HCT116 (cell line): ENCODE measurements at regions not wholly inside any gene's neighbourhood (a gene's known extent, or its start where the extent isn't known, plus 50 kb on each side); places are given as distances from the start of the nearest gene placed in this dataset.

Source experiments
- ATAC-seq: fragments of 200-7000 bp; cut with Tn5 transposase; 2 replicates; pipeline ENCODE4 v1.9.1; 2020; ENCODE audit warnings: mild to moderate bottlenecking, moderate library complexity
- BruUV-seq: library from RNA; stranded (reverse); fragments of 400-500 nt; replicated peaks from 2 replicates; lab custom pipeline; 2021; lab: Mats Ljungman, UMichigan
- CTCF ChIA-PET: fragments of 300-600 bp; sonication (Branson Sonifier 250); formaldehyde crosslinking; loops from one replicate; lab custom pipeline; 2021; ENCODE audit warnings: antibody characterized with exemption; lab: Charles Lee
- POLR2A ChIA-PET: fragments of 300-600, 350-600 bp; sonication (Branson Sonifier 250); formaldehyde crosslinking; loops from one replicate; lab custom pipeline; 2021; ENCODE audit warnings: antibody characterized with exemption; lab: Charles Lee
- RAD21 ChIA-PET, 2 experiments: fragments of 300-600 bp; sonication (Branson Sonifier 250); formaldehyde crosslinking; loops; one replicate each; lab custom pipeline; 2023; ENCODE audit warnings: low total read pairs in 2 of 2; ENCODE audit not compliant: uncharacterized antibody in 2 of 2, unreplicated experiment in 2 of 2, low non-redundant PET in 1 of 2; lab: Charles Lee
- DNase-seq: peaks from one replicate; pipeline ENCODE4 v3.0.0-alpha.2; 2010; ENCODE audit warnings: low read depth, low spot score
- H2AFZ ChIP-seq: fragments of 200-600 bp; shearing (Covaris generic), sonication (generic); 2 replicates; pipeline ENCODE4 v1.6.1; 2017; ENCODE audit warnings: low read depth, mixed run types, mixed read lengths, antibody characterized with exemption, low read length; ENCODE audit not compliant: poor library complexity, severe bottlenecking
- H3K27ac ChIP-seq: 2 replicates; pipeline ENCODE4 v1.5.1; 2012; ENCODE audit warnings: low read depth, low read length
- H3K27me3 ChIP-seq: fragments of 200-600 bp; sonication (generic); 2 replicates; pipeline ENCODE4 v1.6.1; 2016; ENCODE audit warnings: mixed run types, low read length, mixed read lengths; ENCODE audit not compliant: insufficient read depth
- H3K36me3 ChIP-seq, 2 experiments: fragments of 200-500 bp in 1 of 2; fragments of 200-600 bp in 1 of 2; sonication (Bioruptor generic) in 1 of 2; sonication (generic) in 1 of 2; 2 replicates each; pipeline versions ENCODE4 v1.5.1 to v1.6.1; 2014 to 2016; ENCODE audit warnings: low read length in 2 of 2, inconsistent platforms in 1 of 2, mixed read lengths in 1 of 2, mixed run types in 1 of 2; ENCODE audit not compliant: insufficient read depth in 2 of 2, control insufficient read depth in 1 of 2
- H3K4me1 ChIP-seq, 2 experiments: fragments of 200-600 bp in 1 of 2; sonication (generic) in 1 of 2; 2 replicates each; pipeline versions ENCODE4 v1.5.1 to v1.6.1; 2012 to 2017; ENCODE audit warnings: low read length in 2 of 2, inconsistent platforms in 1 of 2, mild to moderate bottlenecking in 1 of 2, mixed read lengths in 1 of 2, mixed run types in 1 of 2, moderate library complexity in 1 of 2; ENCODE audit not compliant: insufficient read depth in 2 of 2, control insufficient read depth in 1 of 2
- H3K4me2 ChIP-seq: fragments of 200-600 bp; sonication (generic); 2 replicates; pipeline ENCODE4 v1.6.1; 2017; ENCODE audit warnings: mixed run types, low read length, mixed read lengths
- H3K4me3 ChIP-seq, 2 experiments: fragments of 200-600 bp in 1 of 2; sonication (generic) in 1 of 2; replicated peaks in 1 of 2; 2 replicates each; pipeline ENCODE4 v1.5.1; 2011 to 2016; ENCODE audit warnings: low read length in 2 of 2, control low read depth in 1 of 2, low read depth in 1 of 2, mild to moderate bottlenecking in 1 of 2, mixed read lengths in 1 of 2, mixed run types in 1 of 2
- H3K79me2 ChIP-seq: fragments of 200-600 bp; sonication (generic); 2 replicates; pipeline ENCODE4 v1.6.1; 2017; ENCODE audit warnings: mild to moderate bottlenecking, mixed run types, low read length, moderate library complexity, mixed read lengths; ENCODE audit not compliant: insufficient read depth
- H3K9ac ChIP-seq: fragments of 200-600 bp; sonication (generic); 2 replicates; pipeline ENCODE4 v1.6.1; 2016; ENCODE audit warnings: low read length, mixed read lengths
- H3K9me2 ChIP-seq: fragments of 200-600 bp; sonication (generic), shearing (Covaris generic); 2 replicates; pipeline ENCODE4 v1.6.1; 2017; ENCODE audit warnings: mixed run types, mild to moderate bottlenecking, moderate library complexity; ENCODE audit not compliant: insufficient read depth
- H3K9me3 ChIP-seq, 2 experiments: fragments of 200-500 bp in 1 of 2; fragments of 200-600 bp in 1 of 2; sonication (Bioruptor generic) in 1 of 2; sonication (generic) in 1 of 2; 2 replicates each; pipeline ENCODE4 v1.6.1; 2014 to 2017; ENCODE audit warnings: low read length in 2 of 2, mixed read lengths in 2 of 2, inconsistent platforms in 1 of 2, low read depth in 1 of 2, mild to moderate bottlenecking in 1 of 2, mixed run types in 1 of 2, moderate library complexity in 1 of 2; ENCODE audit not compliant: control insufficient read depth in 1 of 2, insufficient read depth in 1 of 2
- H4K20me1 ChIP-seq: fragments of 200-600 bp; sonication (generic), shearing (Covaris generic); 2 replicates; pipeline ENCODE4 v1.6.1; 2017; ENCODE audit warnings: mixed run types, mild to moderate bottlenecking, moderate library complexity; ENCODE audit not compliant: insufficient read depth
- CBX3 ChIP-seq: IDR thresholded peaks from 2 replicates; pipeline ENCODE4 v1.6.1; 2012; ENCODE audit warnings: low read depth
- CTCF ChIP-seq, 3 experiments: fragments of 200-600 bp in 1 of 3; sonication (generic) in 1 of 3; IDR thresholded peaks in 2 of 3; conservative IDR thresholded peaks in 1 of 3; 2 replicates each; pipeline ENCODE4 v1.5.1; 2012 to 2017; ENCODE audit warnings: low read depth in 2 of 3, low read length in 2 of 3, antibody characterized with exemption in 1 of 3, borderline replicate concordance in 1 of 3, control low read depth in 1 of 3, mild to moderate bottlenecking in 1 of 3, mixed read lengths in 1 of 3, mixed run types in 1 of 3, moderate library complexity in 1 of 3; ENCODE audit not compliant: insufficient read depth in 1 of 3
- ELF1 ChIP-seq: IDR thresholded peaks from 2 replicates; pipeline ENCODE4 v1.6.1; 2012; ENCODE audit warnings: low read depth, borderline replicate concordance
- EZH2 ChIP-seq: fragments of 200-600 bp; sonication (generic); IDR thresholded peaks from 2 replicates; pipeline ENCODE4 v1.6.1; 2017; ENCODE audit warnings: antibody characterized with exemption, mixed run types
- EZH2phosphoT487 ChIP-seq: fragments of 200-600 bp; IDR thresholded peaks from 2 replicates; pipeline ENCODE4 v1.6.1; 2018; ENCODE audit warnings: antibody characterized with exemption, borderline replicate concordance
- MAX ChIP-seq: IDR thresholded peaks from 2 replicates; pipeline ENCODE4 v1.6.1; 2012
- SIN3A ChIP-seq: IDR thresholded peaks from 2 replicates; pipeline ENCODE4 v1.6.1; 2012; ENCODE audit warnings: low read depth
- SP1 ChIP-seq: IDR thresholded peaks from 2 replicates; pipeline ENCODE4 v1.6.1; 2012; ENCODE audit warnings: low read depth
- TCF7L2 ChIP-seq: IDR thresholded peaks from 2 replicates; pipeline ENCODE4 v1.7.0; 2011; ENCODE audit warnings: borderline replicate concordance, inconsistent platforms; ENCODE audit not compliant: insufficient read depth, insufficient read length; ENCODE audit errors: extremely low read depth
- YY1 ChIP-seq: IDR thresholded peaks from 2 replicates; pipeline ENCODE4 v1.6.1; 2011; ENCODE audit warnings: low read length, low read depth, moderate library complexity, mild to moderate bottlenecking; ENCODE audit not compliant: insufficient replicate concordance; ENCODE audit errors: extremely low read depth
- ZFX ChIP-seq: fragments of 450-650 bp; IDR thresholded peaks from 2 replicates; pipeline ENCODE4 v1.6.1; 2017
- ZNF274 ChIP-seq: fragments of 200-500 bp; sonication (Bioruptor generic); IDR thresholded peaks from 2 replicates; pipeline ENCODE4 v1.6.1; 2014; ENCODE audit warnings: mild to moderate bottlenecking, low read depth, low read length, inconsistent platforms
- intact Hi-C: fragments of 100-400 bp; cut with micrococcal nuclease; formaldehyde crosslinking; loops from 2 replicates; pipeline ENCODE4 v1.10.0; 2022

- Histone ChIP-seq H3K79me2 (no peaks in the 10 kb centered on the region), H3K9ac (no peak overlapping the region), H2AFZ (no peak overlapping the region), H3K27me3 (no peaks in the 10 kb centered on the region), H3K4me1 (peaks cover 0 to 5% of the 10 kb centered on the region in 2 experiments; a peak in 1 of 4 replicates), H3K4me2 (no peak overlapping the region), H3K27ac (no peak overlapping the region), H3K9me2 (no peaks in the 10 kb centered on the region), H3K36me3 (no peaks in the 10 kb centered on the region), H4K20me1 (no peaks in the 10 kb centered on the region), H3K4me3 (no peak overlapping the region), H3K9me3 (no peaks in the 10 kb centered on the region)
- POLR2A ChIA-PET, result no interaction called here
- BruUV-seq, result no TSS peak
- intact Hi-C loops, result no loop called here
- no peak for ATAC-seq
- CTCF ChIA-PET, result no interaction called here
- no peak for TF ChIP-seq SP1
- no peak for TF ChIP-seq CTCF (IDR thresholded peaks at IDR 0.05 in 2 of 3, conservative IDR thresholded peaks at IDR 0.05 in 1 of 3; ENCODE audit: borderline replicate concordance in 1 of 3, insufficient read depth in 1 of 3, low read depth in 2 of 3, low read length in 2 of 3)
- TF ChIP-seq ZFX, result no peak
- no peak for TF ChIP-seq EZH2
- DNase-seq, result no peak
- RAD21 ChIA-PET, result no interaction called here
Measured at GRCh38 chr9:106478312-106478711, 384.7 kb upstream of the ZNF462 start.

GRCh38 chr9:106478727-106479126 is 384.2 kb upstream of the ZNF462 start:
- intact Hi-C loops, result no loop called here

More at GRCh38 chr9:106478727-106479126, 384.2 kb upstream of the ZNF462 start:
- CTCF ChIA-PET, result no interaction called here
- Histone ChIP-seq H3K9ac (no peak overlapping the region), H3K4me3 (no peak overlapping the region), H3K79me2 (no peaks in the 10 kb centered on the region), H3K36me3 (no peaks in the 10 kb centered on the region), H3K9me3 (no peaks in the 10 kb centered on the region), H3K4me1 (peaks cover 0 to 5% of the 10 kb centered on the region in 2 experiments; a peak in 1 of 4 replicates), H3K27ac (no peak overlapping the region), H4K20me1 (no peaks in the 10 kb centered on the region), H3K4me2 (no peak overlapping the region), H3K9me2 (no peaks in the 10 kb centered on the region), H2AFZ (no peak overlapping the region), H3K27me3 (no peaks in the 10 kb centered on the region)
- no peak for ATAC-seq
- TF ChIP-seq CBX3 (no peak), ELF1 (no peak), ZNF274 (no peak), MAX (no peak), EZH2phosphoT487 (no peak), TCF7L2 (no peak), YY1 (no peak), SIN3A (no peak)
- no TSS peak for BruUV-seq
- POLR2A ChIA-PET, result no interaction called here
- no peak for DNase-seq
- RAD21 ChIA-PET, result no interaction called here
